Prostate gland (tissue), 2 donors: ENCODE measurements at regions not wholly inside any gene's neighbourhood (a gene's known extent, or its start where the extent isn't known, plus 50 kb on each side); places are given as distances from the start of the nearest gene placed in this dataset.

ENCODE experiments used
- CTCF ChIP-seq, 4 experiments: fragments of 200-600 bp in 2 of 4; fragments of 450-650 bp in 2 of 4; sonication (generic) in 2 of 4; IDR thresholded peaks; 1 replicate in 3 of 4; 2 replicates in 1 of 4; pipeline ENCODE4 v1.5.1; 2016 to 2019; ENCODE audit warnings: antibody characterized with exemption in 4 of 4, mild to moderate bottlenecking in 2 of 4, moderate library complexity in 2 of 4
- POLR2A ChIP-seq: fragments of 450-650 bp; IDR thresholded peaks from one replicate; pipeline ENCODE4 v1.6.1; 2016; ENCODE audit warnings: antibody characterized with exemption, mild to moderate bottlenecking

GRCh38 chr7:10146271-10146670, 827.4 kb upstream of the PHF14 start:
- no peak for TF ChIP-seq CTCF (IDR thresholded peaks at IDR 0.05)
- TF ChIP-seq POLR2A: no peak
